ENCODE measurements at regions not wholly inside any gene's neighbourhood (a gene's known extent, or its start where the extent isn't known, plus 50 kb on each side); places are given as distances from the start of the nearest gene placed in this dataset.

GRCh38 chr5:91433861-91434260 is 50.7 kb upstream of the ARRDC3 start:
- H3K27ac ChIP-seq: no peak overlapping the region
- intact Hi-C loops (cut with DNase I; ENCODE audit: low total_unique reads): no loop called here
- no peak overlapping the region for H3K4me3 ChIP-seq
- H3K9me3 ChIP-seq: no peaks in the 10 kb centered on the region
- H3K4me1 ChIP-seq: no peaks in the 10 kb centered on the region
- TF ChIP-seq, protein P1, sequence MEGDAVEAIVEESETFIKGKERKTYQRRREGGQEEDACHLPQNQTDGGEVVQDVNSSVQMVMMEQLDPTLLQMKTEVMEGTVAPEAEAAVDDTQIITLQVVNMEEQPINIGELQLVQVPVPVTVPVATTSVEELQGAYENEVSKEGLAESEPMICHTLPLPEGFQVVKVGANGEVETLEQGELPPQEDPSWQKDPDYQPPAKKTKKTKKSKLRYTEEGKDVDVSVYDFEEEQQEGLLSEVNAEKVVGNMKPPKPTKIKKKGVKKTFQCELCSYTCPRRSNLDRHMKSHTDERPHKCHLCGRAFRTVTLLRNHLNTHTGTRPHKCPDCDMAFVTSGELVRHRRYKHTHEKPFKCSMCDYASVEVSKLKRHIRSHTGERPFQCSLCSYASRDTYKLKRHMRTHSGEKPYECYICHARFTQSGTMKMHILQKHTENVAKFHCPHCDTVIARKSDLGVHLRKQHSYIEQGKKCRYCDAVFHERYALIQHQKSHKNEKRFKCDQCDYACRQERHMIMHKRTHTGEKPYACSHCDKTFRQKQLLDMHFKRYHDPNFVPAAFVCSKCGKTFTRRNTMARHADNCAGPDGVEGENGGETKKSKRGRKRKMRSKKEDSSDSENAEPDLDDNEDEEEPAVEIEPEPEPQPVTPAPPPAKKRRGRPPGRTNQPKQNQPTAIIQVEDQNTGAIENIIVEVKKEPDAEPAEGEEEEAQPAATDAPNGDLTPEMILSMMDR (IDR thresholded peaks at IDR 0.05): no peak
- DNase-seq: no peak
- H3K27me3 ChIP-seq: no peaks in the 10 kb centered on the region
- H3K36me3 ChIP-seq: no peaks in the 10 kb centered on the region

All from tibial artery (tissue), 4 donors.